ENCODE measurements at regions not wholly inside any gene's neighbourhood (a gene's known extent, or its start where the extent isn't known, plus 50 kb on each side); places are given as distances from the start of the nearest gene placed in this dataset.

GRCh38 chr5:163609910-163610309 is 104.5 kb downstream of the MAT2B start:
- TF ChIP-seq TCF4 (CRISPR knock-in tag; IDR thresholded peaks at IDR 0.05; ENCODE audit: borderline replicate concordance) = no peak
- TF ChIP-seq PATZ1 (CRISPR knock-in tag; IDR thresholded peaks at IDR 0.05; ENCODE audit: borderline replicate concordance) = no peak
- TF ChIP-seq CREB5 (CRISPR knock-in tag; IDR thresholded peaks at IDR 0.05; ENCODE audit: low read depth) = no peak
- no peak for TF ChIP-seq TOX (CRISPR knock-in tag; IDR thresholded peaks at IDR 0.05; ENCODE audit: borderline replicate concordance)
- TF ChIP-seq ARNTL (CRISPR knock-in tag; IDR thresholded peaks at IDR 0.05; ENCODE audit: borderline replicate concordance, low read depth) = no peak
- TF ChIP-seq OSR1 (CRISPR knock-in tag; IDR thresholded peaks at IDR 0.05) = no peak
- TF ChIP-seq ZFP30 (CRISPR knock-in tag; IDR thresholded peaks at IDR 0.05) = no peak
- no peak for TF ChIP-seq BACH2 (CRISPR knock-in tag; IDR thresholded peaks at IDR 0.05; ENCODE audit: borderline replicate concordance)
- TF ChIP-seq GLIS3 (CRISPR knock-in tag; IDR thresholded peaks at IDR 0.05) = no peak
- TF ChIP-seq RARB (CRISPR knock-in tag; IDR thresholded peaks at IDR 0.05) = no peak
- TF ChIP-seq ZFP3 (CRISPR knock-in tag; IDR thresholded peaks at IDR 0.05) = no peak

Measured in SK-N-SH treated with all-trans-retinoic acid at 6 μM for 48 hours (cell line).